ENCODE measurements at regions not wholly inside any gene's neighbourhood (a gene's known extent, or its start where the extent isn't known, plus 50 kb on each side); places are given as distances from the start of the nearest gene placed in this dataset.

DNA sequence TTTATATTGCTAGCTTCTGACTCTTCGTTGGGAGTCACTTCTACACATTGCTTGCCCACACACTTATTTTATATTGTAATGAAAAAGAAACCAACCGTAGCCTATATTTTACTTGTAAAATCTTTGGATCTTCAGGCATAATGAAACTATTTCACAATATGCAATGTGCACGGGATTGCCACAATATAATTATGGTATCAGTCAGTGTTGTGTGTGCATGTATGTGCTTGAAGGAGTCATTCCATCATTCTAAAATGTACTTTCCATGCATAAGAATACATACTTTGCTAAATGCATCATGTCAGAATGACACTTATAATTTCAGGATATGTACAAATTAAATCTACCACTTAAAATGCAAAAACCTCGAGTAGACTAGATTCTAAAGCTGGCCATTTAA, 64.0 kb upstream of the TLE4 start:
- intact Hi-C loops (cut with DNase I): no loop called here
- Histone ChIP-seq H3K27ac (no peak overlapping the region), H3K27me3 (no peaks in the 10 kb centered on the region), H3K36me3 (no peaks in the 10 kb centered on the region), H3K9me3 (no peaks in the 10 kb centered on the region), H3K4me3 (replicated peaks in 1 of 3) (no peak overlapping the region), H3K4me1 (no peaks in the 10 kb centered on the region)
- no peak for TF ChIP-seq POLR2A (IDR thresholded peaks at IDR 0.05)
- TF ChIP-seq, protein P1, sequence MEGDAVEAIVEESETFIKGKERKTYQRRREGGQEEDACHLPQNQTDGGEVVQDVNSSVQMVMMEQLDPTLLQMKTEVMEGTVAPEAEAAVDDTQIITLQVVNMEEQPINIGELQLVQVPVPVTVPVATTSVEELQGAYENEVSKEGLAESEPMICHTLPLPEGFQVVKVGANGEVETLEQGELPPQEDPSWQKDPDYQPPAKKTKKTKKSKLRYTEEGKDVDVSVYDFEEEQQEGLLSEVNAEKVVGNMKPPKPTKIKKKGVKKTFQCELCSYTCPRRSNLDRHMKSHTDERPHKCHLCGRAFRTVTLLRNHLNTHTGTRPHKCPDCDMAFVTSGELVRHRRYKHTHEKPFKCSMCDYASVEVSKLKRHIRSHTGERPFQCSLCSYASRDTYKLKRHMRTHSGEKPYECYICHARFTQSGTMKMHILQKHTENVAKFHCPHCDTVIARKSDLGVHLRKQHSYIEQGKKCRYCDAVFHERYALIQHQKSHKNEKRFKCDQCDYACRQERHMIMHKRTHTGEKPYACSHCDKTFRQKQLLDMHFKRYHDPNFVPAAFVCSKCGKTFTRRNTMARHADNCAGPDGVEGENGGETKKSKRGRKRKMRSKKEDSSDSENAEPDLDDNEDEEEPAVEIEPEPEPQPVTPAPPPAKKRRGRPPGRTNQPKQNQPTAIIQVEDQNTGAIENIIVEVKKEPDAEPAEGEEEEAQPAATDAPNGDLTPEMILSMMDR (IDR thresholded peaks at IDR 0.05): no peak
- WGBS, 2 donors: 88% methylated on average over 4 of the region's 4 CpGs
- DNase-seq: no peak

GRCh38 chr9:79512251-79512650, 59.5 kb upstream of the TLE4 start:
- Histone ChIP-seq H3K36me3 (no peaks in the 10 kb centered on the region), H3K9me3 (no peaks in the 10 kb centered on the region), H3K4me1 (no peaks in the 10 kb centered on the region), H3K27ac (no peak overlapping the region), H3K4me3 (replicated peaks in 1 of 3) (no peak overlapping the region), H3K27me3 (no peaks in the 10 kb centered on the region)
- intact Hi-C loops (cut with DNase I): no loop called here
- WGBS, 2 donors: 85 to 96% methylated on average over 4 of the region's 4 CpGs
- no peak for TF ChIP-seq POLR2A (IDR thresholded peaks at IDR 0.05)
- TF ChIP-seq, protein P1 (IDR thresholded peaks at IDR 0.05): no peak
- DNase-seq: no peak

Data from thyroid gland (tissue), 4 donors.